Ovary (tissue), 7 donors: ENCODE measurements at regions not wholly inside any gene's neighbourhood (a gene's known extent, or its start where the extent isn't known, plus 50 kb on each side); places are given as distances from the start of the nearest gene placed in this dataset.
A peak's percentile ranks its signal among the peaks of the same experiment; 100 is the strongest.
"Not testable (repeated sequence)": the region's sequence is repeated elsewhere in the genome, so short reads cannot be mapped to it uniquely, and the experiment has no call there.

Experiments used
- DNase-seq, 5 donors: peaks; one replicate each; pipeline ENCODE4 v3.0.0-alpha.2; 2019 to 2020
- H3K27ac ChIP-seq, 2 donors: fragments of 200-600 bp; one replicate each; pipeline versions ENCODE4 v1.5.1 to v1.8.0; 2019 to 2022
- H3K27me3 ChIP-seq: fragments of 200-600 bp; one replicate; pipeline ENCODE4 v1.8.0; 2022
- H3K36me3 ChIP-seq: fragments of 200-600 bp; sonication (generic); one replicate; pipeline ENCODE4 v1.5.1; 2019
- H3K4me1 ChIP-seq: one replicate; pipeline ENCODE4 v1.8.1; 2013; ENCODE audit warnings: mild to moderate bottlenecking, moderate library complexity; ENCODE audit not compliant: insufficient read depth
- H3K4me3 ChIP-seq: fragments of 200-600 bp; sonication (generic); one replicate; pipeline ENCODE4 v1.5.1; 2017
- H3K9me3 ChIP-seq, 2 donors: fragments of 200-600 bp in 1 of 2; sonication (generic) in 1 of 2; one replicate each; pipeline versions ENCODE4 v1.5.1 to v1.8.1; 2013 to 2019; ENCODE audit warnings: mild to moderate bottlenecking in 1 of 2, moderate library complexity in 1 of 2
- CTCF ChIP-seq, 3 donors: fragments of 450-650 bp in 2 of 3; fragments of 200-600 bp in 1 of 3; IDR thresholded peaks; one replicate each; pipeline versions ENCODE4 v1.5.1 to v1.8.0; 2016 to 2022; ENCODE audit warnings: antibody characterized with exemption in 3 of 3, mild to moderate bottlenecking in 1 of 3
- EP300 ChIP-seq: sonication (generic); formaldehyde crosslinking; IDR thresholded peaks from one replicate; pipeline ENCODE4 v1.6.1; 2017; ENCODE audit warnings: antibody characterized with exemption
- POLR2A ChIP-seq: fragments of 450-650 bp; IDR thresholded peaks from one replicate; pipeline ENCODE4 v1.6.1; 2017; ENCODE audit warnings: antibody characterized with exemption, mild to moderate bottlenecking, moderate library complexity
- WGBS, 3 donors: extraction: QIAGEN DNeasy Blood & Tissue Kit in 1 of 3; methylation state at CpG; one replicate each; pipeline versions ENCODE4 v1.1.5 to v1.1.7; 2013 to 2017; 5-methylcytosine and 5-hydroxymethylcytosine counted together
- intact Hi-C, 4 donors: fragments of 100-400 bp; cut with DNase I; formaldehyde crosslinking; loops; one replicate each; pipeline versions ENCODE4 v1.11.0 to v1.15.1; 2022 to 2023
- donor health status: DM: no; HTN: no; CAD: no; lungs with moderate emphysema.
- donor health status: DM: no; HTN: no; CAD: no.
- donor health status: Bipolar disorder and iron deficiency.
- donor health status: DM: no; HTN: no; CAD: no.
- donor health status: DM: yes; HTN: yes; CAD: no.

DNA sequence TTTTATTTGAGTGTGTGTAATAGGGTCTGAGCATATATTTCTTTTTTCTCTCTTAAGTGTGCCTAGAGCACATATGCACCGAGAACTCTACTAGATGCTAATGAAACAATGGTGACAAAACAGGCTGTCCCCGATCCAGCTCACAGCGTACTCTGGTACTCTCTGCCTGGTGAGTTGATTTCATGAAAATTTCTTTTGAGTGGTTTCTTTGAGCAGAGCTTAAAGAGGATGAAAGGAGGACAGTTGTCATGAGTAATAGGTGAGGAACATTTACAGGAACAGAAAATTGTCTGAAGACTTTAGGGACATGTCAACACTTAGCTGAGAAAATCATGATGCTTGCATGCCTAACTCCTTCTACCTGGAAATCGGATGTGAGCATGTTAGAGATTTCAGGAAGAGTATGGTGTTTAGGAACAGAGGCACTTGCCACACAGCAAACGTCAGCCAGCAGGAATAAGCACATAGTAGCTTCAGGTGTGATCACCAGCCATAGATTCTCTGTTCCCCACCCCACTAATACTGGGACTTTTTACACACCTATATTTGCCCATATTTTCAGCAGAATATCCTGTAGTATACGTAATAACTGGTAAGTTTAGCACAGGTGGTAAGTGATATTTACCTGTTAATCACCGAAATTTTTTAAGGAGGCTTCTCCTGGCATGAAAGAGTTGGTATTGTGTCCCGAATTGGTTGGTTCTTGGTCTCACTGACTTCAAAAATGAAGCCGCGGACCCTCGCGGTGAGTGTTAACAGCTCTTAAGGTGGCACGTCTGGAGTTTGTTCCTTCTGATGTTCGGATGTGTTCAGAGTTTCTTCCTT is 111.1 kb downstream of the ZNF330 start:
- DNase-seq = no peak
- 95 to 97% (median 97%) methylated on average over 14 of the region's 14 CpGs for WGBS, 3 donors
- no peaks in the 10 kb centered on the region for H3K36me3 ChIP-seq
- H3K4me3 ChIP-seq = no peak overlapping the region
- no peaks in the 10 kb centered on the region for H3K27me3 ChIP-seq
- no peaks in the 10 kb centered on the region for H3K9me3 ChIP-seq
- no peak overlapping the region for H3K27ac ChIP-seq
- intact Hi-C loops = no loop called here
- no peaks in the 10 kb centered on the region for H3K4me1 ChIP-seq
- TF ChIP-seq EP300 (no peak), CTCF (IDR thresholded peaks at IDR 0.05) (no peak), POLR2A (no peak)

DNA sequence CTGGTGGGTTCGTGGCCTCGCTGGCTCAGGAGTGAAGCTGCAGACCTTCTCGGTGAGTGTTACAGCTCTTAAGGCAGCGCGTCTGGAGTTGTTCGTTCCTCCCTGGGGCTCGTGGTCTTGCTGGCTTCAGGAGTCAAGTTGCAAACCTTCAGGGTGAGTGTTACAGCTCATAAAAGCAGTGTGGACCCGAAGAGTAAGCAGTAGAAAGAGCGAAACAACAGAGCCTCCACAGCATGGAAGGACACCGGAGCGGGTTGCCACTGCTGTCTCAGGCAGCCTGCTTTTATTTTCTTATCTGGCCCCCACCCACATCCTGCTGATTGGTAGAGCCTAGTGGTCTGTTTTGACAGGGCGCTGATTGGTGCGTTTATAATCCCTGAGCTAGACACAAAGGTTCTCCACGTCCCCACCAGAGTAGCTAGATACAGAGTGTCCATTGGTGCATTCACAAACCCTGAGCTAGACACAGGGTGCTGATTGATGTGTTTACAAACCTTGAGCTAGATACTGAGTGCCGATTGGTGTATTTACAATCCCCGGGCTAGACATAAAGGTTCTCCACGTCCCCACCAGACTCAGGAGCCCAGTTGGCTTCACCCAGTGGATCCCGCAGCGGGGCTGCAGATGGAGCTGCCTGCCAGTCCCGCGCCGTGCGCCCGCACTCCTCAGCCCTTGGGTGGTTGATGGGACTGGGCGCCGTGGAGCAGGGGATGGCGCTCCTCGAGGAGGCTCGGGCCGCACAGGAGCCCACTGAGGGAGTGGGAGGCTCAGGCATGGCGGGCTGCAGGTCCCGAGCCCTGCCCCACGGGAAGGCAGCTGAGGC is 111.9 kb downstream of the ZNF330 start:
- H3K36me3 ChIP-seq, intact Hi-C loops, H3K9me3 ChIP-seq, H3K27me3 ChIP-seq, H3K4me1 ChIP-seq, H3K27ac ChIP-seq: not testable (repeated sequence)
- WGBS, 3 donors = 55 to 76% (median 62%) methylated on average over 33 of the region's 33 CpGs
- peak overlapping the region; percentile 34 for H3K4me3 ChIP-seq
- DNase-seq = peak in 4 of 5 donors; percentile 9 to 42 (median 21)

- intact Hi-C loops, H3K9me3 ChIP-seq, H3K36me3 ChIP-seq, H3K4me1 ChIP-seq, H3K27me3 ChIP-seq, H3K27ac ChIP-seq: not testable (repeated sequence)
- peak in 2 of 5 donors; percentile 14 to 45 for DNase-seq
- peak overlapping the region; percentile 32 for H3K4me3 ChIP-seq
- WGBS, 3 donors = 3 to 12% (median 11%) methylated on average over 14 to 23 of the region's 24 CpGs
Measured at GRCh38 chr4:141333456-141334230, 112.9 kb downstream of the ZNF330 start.

DNA sequence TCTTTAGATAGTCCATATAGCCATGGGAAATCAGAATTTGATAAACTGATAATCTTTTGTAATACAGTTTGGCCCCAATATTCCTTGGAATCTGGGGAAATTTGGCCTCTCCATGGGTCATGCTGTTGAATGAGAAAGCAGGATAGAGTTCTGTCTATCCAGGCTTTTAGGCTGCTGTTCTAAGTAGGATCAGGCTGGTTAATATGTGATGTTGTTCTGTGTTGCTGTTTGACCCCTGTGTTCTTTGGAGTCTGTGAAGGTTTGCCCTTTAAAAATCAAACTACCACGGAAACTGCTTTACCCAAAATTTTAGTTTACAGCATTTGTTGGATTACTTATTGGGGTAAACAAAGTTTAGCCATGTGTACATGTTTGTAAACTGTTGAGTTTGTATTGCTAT is 114.5 kb downstream of the ZNF330 start:
- H3K27me3 ChIP-seq = no peaks in the 10 kb centered on the region
- H3K36me3 ChIP-seq = no peaks in the 10 kb centered on the region
- 77 to 95% (median 82%) methylated on average over 1 of the region's 1 CpG for WGBS, 3 donors
- H3K4me1 ChIP-seq = no peaks in the 10 kb centered on the region
- no peak for TF ChIP-seq POLR2A
- TF ChIP-seq CTCF (IDR thresholded peaks at IDR 0.05) = no peak
- no peak for TF ChIP-seq EP300
- no peak overlapping the region for H3K27ac ChIP-seq
- H3K4me3 ChIP-seq = no peak overlapping the region
- intact Hi-C loops = no loop called here
- no peak for DNase-seq
- H3K9me3 ChIP-seq = no peaks in the 10 kb centered on the region

GRCh38 chr4:141338238-141338637 is 117.5 kb downstream of the ZNF330 start:
- 97 to 100% (median 99%) methylated on average over 1 of the region's 1 CpG for WGBS, 3 donors
- no peak for DNase-seq
- TF ChIP-seq POLR2A = no peak
- no peak for TF ChIP-seq CTCF (IDR thresholded peaks at IDR 0.05)
- no peak for TF ChIP-seq EP300
- intact Hi-C loops = no loop called here
- no peaks in the 10 kb centered on the region for H3K9me3 ChIP-seq
- no peaks in the 10 kb centered on the region for H3K27me3 ChIP-seq
- H3K27ac ChIP-seq = no peak overlapping the region
- no peak overlapping the region for H3K4me3 ChIP-seq
- no peaks in the 10 kb centered on the region for H3K36me3 ChIP-seq
- H3K4me1 ChIP-seq = no peaks in the 10 kb centered on the region
